ENCODE measurements at regions not wholly inside any gene's neighbourhood (a gene's known extent, or its start where the extent isn't known, plus 50 kb on each side); places are given as distances from the start of the nearest gene placed in this dataset.
"Not testable (repeated sequence)": the region's sequence is repeated elsewhere in the genome, so short reads cannot be mapped to it uniquely, and the experiment has no call there.

DNA sequence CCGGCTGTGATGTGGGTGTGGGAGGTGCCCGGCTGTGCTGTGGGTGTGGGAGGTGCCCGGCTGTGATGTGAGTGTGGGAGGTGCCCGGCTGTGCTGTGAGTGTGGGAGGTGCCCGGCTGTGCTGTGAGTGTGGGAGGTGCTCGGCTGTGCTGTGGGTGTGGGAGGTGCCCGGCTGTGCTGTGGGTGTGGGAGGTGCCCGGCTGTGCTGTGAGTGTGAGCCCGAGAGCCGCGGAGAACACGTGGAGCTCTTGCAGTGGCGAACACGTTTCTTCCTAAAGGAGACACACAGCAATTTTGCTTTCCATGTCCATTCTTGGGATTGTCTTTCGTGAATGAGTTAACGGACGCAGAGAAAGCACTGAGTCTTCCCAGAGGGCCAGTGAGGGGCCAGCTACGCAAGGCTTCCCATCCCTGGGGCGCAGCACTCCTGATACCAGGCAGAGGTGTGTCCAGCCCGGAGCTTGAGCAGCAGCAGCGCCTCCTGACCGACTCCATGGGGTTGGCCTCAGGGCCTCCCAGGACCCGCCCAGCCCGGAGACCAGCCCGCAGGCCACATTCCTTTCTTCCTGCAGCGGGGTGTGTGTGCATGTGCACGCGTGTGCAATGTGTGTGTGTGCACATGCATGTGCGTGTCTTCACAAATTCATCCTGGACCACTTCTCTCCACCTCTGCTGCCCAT lies 245.0 kb upstream of the B3GAT1 start:
- DNase-seq: no peak
- H3K9me3 Mint-ChIP-seq: peaks cover 14% of the 10 kb centered on the region
- no peak overlapping the region for H3K27ac Mint-ChIP-seq
- H3K36me3 Mint-ChIP-seq: peaks cover 9% of the 10 kb centered on the region
- H3K4me3 Mint-ChIP-seq: no peak overlapping the region
- H3K27me3 Mint-ChIP-seq: peaks cover 31% of the 10 kb centered on the region
- H3K4me1 Mint-ChIP-seq: peaks cover 16% of the 10 kb centered on the region

GRCh38 chr11:134656086-134656840 lies 244.2 kb upstream of the B3GAT1 start:
- Mint-ChIP-seq H3K27me3 (peaks cover 36% of the 10 kb centered on the region), H3K4me1 (peaks cover 16% of the 10 kb centered on the region)
- DNase-seq, H3K36me3 Mint-ChIP-seq, H3K4me3 Mint-ChIP-seq, H3K9me3 Mint-ChIP-seq, H3K27ac Mint-ChIP-seq: not testable (repeated sequence)

- Mint-ChIP-seq H3K9me3 (peaks cover 10% of the 10 kb centered on the region), H3K4me3 (no peak overlapping the region), H3K27me3 (peaks cover 37% of the 10 kb centered on the region), H3K36me3 (peaks cover 5% of the 10 kb centered on the region), H3K4me1 (peaks cover 16% of the 10 kb centered on the region), H3K27ac (no peak overlapping the region)
- no peak for DNase-seq
Measured at GRCh38 chr11:134655189-134655989, 243.3 kb upstream of the B3GAT1 start.

DNA sequence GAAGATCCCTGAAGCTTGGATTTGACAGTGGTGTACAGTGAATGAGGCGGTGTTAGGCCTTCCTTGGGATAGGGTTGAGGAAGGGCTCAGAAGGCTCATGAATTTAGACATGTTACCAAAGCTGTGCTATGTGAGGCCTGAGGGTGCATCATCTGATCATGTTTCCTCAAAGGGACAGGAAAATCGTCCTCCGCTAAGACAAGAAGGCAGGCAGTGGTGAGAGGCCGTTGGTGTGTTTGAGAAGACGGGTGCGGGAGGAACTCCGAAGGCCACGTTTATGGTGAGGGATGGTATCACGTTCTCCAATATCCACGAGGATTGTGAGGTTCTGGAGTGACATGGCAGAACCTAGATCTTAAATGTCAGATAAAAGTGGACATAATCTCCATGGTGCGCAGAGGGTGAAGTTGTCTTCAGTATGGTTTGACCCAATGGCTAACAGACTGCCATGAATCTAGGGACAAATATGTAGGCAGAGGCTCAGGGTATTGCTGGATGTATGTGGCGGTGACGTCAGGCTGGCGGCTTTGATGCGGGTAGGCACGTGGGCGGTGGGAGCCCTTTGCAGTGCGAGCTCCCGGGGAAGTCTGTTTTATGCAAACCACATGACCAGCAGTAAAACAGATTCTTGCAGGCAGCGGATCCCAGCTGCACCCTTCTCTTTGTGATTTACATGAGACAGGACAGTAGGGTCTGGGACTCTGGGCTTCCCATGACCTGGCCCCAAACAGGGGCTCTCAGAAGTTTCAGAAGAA lies 242.3 kb upstream of the B3GAT1 start:
- peaks cover 5% of the 10 kb centered on the region for H3K36me3 Mint-ChIP-seq
- H3K4me3 Mint-ChIP-seq: no peak overlapping the region
- H3K4me1 Mint-ChIP-seq: peaks cover 16% of the 10 kb centered on the region
- H3K9me3 Mint-ChIP-seq: peaks cover 5% of the 10 kb centered on the region
- H3K27ac Mint-ChIP-seq: no peak overlapping the region
- peak; percentile 66 for DNase-seq
- peaks cover 43% of the 10 kb centered on the region for H3K27me3 Mint-ChIP-seq

DNA sequence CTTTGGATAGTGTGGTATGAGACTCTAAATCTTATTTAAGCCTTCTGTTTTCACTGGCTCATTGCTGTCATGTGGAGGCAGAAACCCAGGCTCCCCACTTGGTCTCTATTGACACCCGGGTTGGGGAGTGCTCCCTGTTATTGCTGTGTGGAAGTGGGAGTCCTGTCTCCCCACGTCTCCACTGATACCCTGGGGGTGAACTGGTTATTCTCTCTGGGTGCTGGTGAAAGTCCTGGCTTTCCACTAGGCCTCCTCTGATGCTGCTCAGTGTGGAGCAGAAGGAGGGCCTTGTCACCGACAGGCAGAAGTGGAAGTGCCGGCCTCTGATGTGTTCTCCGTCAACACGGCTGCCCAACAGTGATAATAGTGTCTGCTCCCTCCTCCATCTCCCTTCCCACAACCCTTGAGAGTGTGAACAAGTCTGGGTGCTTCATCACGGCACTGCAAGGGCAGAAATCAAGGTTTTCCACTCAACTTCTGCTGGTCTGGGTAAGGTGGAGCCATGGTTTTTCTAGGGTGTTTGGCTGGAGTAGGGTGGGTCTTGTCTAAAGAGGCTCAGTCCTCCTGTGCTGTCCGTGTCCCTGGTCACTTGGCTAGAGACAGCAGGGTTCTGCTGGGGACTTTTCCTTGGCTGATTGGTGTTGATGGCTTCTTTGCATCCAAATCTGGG lies 240.7 kb upstream of the B3GAT1 start:
- Mint-ChIP-seq H3K36me3 (peaks cover 5% of the 10 kb centered on the region), H3K4me1 (peaks cover 16% of the 10 kb centered on the region), H3K27ac (no peak overlapping the region), H3K9me3 (peaks cover 5% of the 10 kb centered on the region), H3K4me3 (no peak overlapping the region), H3K27me3 (peaks cover 49% of the 10 kb centered on the region)
- DNase-seq: no peak

DNA sequence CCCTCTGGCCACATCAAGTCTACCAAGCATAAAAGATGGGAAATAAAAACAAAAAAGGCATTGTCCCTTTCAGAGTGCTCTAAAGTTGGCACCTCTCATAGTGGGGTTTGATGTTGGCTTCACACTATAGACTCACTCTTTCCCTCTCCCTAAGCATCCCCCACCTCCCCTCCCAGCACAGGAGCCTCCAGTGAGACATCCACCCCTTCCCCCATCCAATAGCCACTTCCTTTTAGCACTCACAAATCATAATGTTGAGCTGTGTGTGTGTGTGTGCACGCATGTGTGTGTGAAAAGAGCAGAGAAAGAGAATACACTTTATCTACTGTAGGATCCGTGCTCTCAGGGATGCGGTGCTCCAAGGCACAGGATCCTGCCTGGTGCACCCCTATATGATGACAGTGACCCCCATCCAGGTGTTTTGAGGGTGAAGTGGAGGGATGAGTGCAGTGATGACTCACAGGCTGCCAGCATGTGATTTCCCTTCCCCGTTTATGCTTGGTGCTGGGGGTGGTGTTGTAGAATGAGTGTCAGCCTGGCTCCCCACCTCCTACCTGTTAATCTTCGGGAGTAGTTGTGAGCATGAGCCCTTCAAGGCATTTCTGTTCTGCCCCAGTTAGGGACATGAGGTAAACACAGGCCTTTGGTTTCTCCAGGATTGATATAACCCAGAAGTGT lies 235.2 kb upstream of the B3GAT1 start:
- peaks cover 27% of the 10 kb centered on the region for H3K27me3 Mint-ChIP-seq
- H3K9me3 Mint-ChIP-seq: no peaks in the 10 kb centered on the region
- DNase-seq: no peak
- H3K4me3 Mint-ChIP-seq: no peak overlapping the region
- H3K4me1 Mint-ChIP-seq: peaks cover 4% of the 10 kb centered on the region
- H3K27ac Mint-ChIP-seq: no peak overlapping the region
- no peaks in the 10 kb centered on the region for H3K36me3 Mint-ChIP-seq

DNA sequence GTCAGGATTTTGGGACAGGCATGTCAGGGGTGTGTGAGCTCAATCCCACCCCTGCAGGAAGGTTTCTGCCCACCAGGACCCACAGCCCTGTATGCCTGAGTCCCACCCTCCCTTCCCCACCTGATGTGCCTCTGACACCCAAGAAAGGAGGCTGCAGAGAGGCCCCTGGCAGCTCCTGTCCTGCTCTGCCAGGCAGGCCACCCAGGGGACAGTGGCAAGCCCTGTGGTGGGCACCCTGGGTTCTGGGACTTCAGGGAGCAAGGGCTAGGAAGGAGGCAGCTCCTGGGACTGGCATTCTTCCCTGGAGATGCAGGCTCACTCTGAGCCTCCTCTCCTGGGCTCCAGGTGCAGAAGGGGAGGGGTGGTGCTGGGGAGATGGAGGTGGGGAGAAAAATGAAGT lies 234.5 kb upstream of the B3GAT1 start:
- H3K36me3 Mint-ChIP-seq: no peaks in the 10 kb centered on the region
- no peaks in the 10 kb centered on the region for H3K9me3 Mint-ChIP-seq
- no peak overlapping the region for H3K27ac Mint-ChIP-seq
- H3K4me3 Mint-ChIP-seq: no peak overlapping the region
- H3K27me3 Mint-ChIP-seq: peaks cover 20% of the 10 kb centered on the region
- DNase-seq: no peak
- peaks cover 4% of the 10 kb centered on the region for H3K4me1 Mint-ChIP-seq

- Mint-ChIP-seq H3K27me3 (peaks cover 17% of the 10 kb centered on the region), H3K36me3 (no peaks in the 10 kb centered on the region), H3K9me3 (no peaks in the 10 kb centered on the region), H3K4me1 (peaks cover 4% of the 10 kb centered on the region), H3K4me3 (no peak overlapping the region), H3K27ac (no peak overlapping the region)
- no peak for DNase-seq
Measured at GRCh38 chr11:134645576-134645975, 233.5 kb upstream of the B3GAT1 start.

DNA sequence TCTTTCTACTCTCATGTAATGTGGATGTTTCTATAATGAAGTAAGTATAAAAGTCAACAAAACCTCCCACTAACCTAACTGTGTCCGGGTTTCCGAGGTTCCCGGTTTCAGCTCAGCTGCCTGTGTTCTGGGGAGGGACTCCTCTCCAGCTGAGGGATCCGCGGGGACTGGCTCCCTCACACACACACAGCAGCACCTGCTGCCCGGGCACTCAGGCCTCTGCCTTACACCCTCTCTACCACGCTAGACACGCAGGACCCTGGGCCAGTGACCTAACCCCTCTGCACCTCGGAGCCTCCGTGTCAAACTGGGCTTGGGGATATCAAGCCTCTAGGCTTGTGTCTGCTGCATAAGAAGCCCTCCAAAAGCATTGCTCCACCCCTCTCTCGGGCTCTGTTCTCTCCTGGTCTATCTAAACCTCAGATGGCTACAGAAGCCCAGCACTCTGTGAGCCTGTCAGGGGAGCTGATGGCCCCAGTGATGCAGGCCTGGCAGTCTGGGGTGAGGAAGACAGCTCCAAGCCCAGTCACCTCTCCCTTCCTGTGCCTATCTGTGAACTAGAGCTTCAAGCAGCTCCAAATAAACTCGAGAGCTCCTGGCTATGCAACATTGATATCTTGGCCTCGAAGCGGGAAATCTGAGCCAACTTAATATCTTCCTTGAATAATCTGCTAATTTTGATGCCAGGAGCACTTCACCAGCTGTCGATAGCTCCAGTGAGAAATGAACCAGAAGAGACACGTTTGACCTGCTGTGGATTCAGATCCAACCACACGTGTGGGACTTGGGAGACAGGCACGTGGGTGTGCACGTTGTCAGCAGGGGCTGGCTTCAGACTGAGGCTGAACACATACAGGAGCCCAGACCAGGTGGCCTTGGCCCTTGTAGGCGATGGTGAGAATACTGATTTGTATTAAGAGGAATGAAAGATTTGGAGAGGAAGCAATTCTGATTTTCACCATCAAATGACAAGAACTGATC lies 232.7 kb upstream of the B3GAT1 start:
- H3K27me3 Mint-ChIP-seq: peaks cover 12% of the 10 kb centered on the region
- H3K4me3 Mint-ChIP-seq: no peak overlapping the region
- no peak overlapping the region for H3K27ac Mint-ChIP-seq
- H3K36me3 Mint-ChIP-seq: no peaks in the 10 kb centered on the region
- peaks cover 4% of the 10 kb centered on the region for H3K4me1 Mint-ChIP-seq
- DNase-seq: no peak
- no peaks in the 10 kb centered on the region for H3K9me3 Mint-ChIP-seq

DNA sequence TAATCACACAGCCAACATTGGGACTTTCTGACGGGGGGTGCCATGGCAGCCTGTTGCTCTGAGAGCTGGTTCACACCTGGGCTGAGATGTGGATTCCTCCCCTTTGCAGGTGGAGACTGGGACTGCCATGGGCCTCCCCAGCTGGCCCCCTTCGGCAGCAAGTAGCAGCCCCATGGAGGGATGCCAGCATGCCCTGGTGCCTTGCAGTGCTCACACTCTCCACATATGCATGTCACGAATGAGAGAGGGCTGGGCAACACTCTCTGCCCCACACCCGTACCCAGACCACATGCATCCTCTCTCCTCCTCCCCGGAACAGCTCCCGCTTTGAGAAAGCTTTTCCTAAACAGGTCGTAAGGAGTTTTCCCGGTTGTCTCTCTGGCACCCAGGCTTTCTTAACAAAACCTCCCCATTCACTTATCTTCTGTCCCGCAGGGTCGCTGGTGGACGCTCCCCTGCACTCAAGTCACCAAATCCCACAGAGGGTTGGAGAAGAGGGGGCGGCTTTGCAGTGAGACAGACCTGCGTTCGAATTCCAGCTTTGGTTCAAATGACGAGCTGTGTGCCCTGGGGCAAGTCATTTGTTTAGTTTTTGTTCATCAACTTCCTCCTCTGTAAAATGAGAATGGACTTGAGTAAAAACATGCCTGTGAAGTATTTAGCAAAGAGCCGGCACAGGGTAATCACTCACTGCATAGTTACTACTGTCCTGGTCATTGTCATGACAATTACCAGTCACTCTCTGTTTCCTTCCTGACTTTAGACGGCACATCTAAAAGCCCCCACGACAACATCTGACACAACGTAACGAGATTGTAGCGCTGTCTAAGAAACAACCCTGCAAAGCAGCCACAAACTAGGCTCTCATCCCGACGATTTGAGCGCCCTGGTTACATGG lies 231.3 kb upstream of the B3GAT1 start:
- H3K27me3 Mint-ChIP-seq: peaks cover 9% of the 10 kb centered on the region
- no peak overlapping the region for H3K4me3 Mint-ChIP-seq
- no peaks in the 10 kb centered on the region for H3K9me3 Mint-ChIP-seq
- no peaks in the 10 kb centered on the region for H3K36me3 Mint-ChIP-seq
- H3K4me1 Mint-ChIP-seq: peaks cover 4% of the 10 kb centered on the region
- no peak for DNase-seq
- H3K27ac Mint-ChIP-seq: no peak overlapping the region

GRCh38 chr11:134642206-134642605 lies 230.2 kb upstream of the B3GAT1 start:
- H3K27ac Mint-ChIP-seq: no peak overlapping the region
- H3K27me3 Mint-ChIP-seq: peaks cover 4% of the 10 kb centered on the region
- DNase-seq: no peak
- H3K4me1 Mint-ChIP-seq: peaks cover under 1% of the 10 kb centered on the region
- H3K4me3 Mint-ChIP-seq: no peak overlapping the region
- no peaks in the 10 kb centered on the region for H3K36me3 Mint-ChIP-seq
- H3K9me3 Mint-ChIP-seq: no peaks in the 10 kb centered on the region
